ENCODE measurements at regions not wholly inside any gene's neighbourhood (a gene's known extent, or its start where the extent isn't known, plus 50 kb on each side); places are given as distances from the start of the nearest gene placed in this dataset.

- ChIA-PET CTCF (interaction anchor here (1.7 kb wide), 1 partner anchor 191 kb away, joined by 3 read pairs; the partner anchor contains the start of gene ITGA4), POLR2A (no interaction called here)
- no peak for DNase-seq (ENCODE audit: low read depth, low spot score)
- no peak for TF ChIP-seq CTCF (IDR thresholded peaks at IDR 0.05; ENCODE audit: insufficient read depth, low read length, missing control alignments)
- H3K4me3 ChIP-seq (ENCODE audit: low read depth, low read length): no peak overlapping the region
These were observed 190.6 kb upstream of the ITGA4 start for GRCh38 chr2:181266614-181267013.

GRCh38 chr2:181268174-181268867 lies 188.9 kb upstream of the ITGA4 start:
- POLR2A ChIA-PET: no interaction called here
- DNase-seq (ENCODE audit: low read depth, low spot score): no peak
- CTCF ChIA-PET: interaction anchor here (1.7 kb wide), 1 partner anchor 189 kb away, joined by 3 read pairs; the partner anchor contains the start of gene ITGA4
- TF ChIP-seq CTCF (IDR thresholded peaks at IDR 0.05; ENCODE audit: insufficient read depth, low read length, missing control alignments): no peak
- no peak overlapping the region for H3K4me3 ChIP-seq (ENCODE audit: low read depth, low read length)

- no peak for TF ChIP-seq CTCF (IDR thresholded peaks at IDR 0.05; ENCODE audit: insufficient read depth, low read length, missing control alignments)
- H3K4me3 ChIP-seq (ENCODE audit: low read depth, low read length): no peak overlapping the region
- no peak for DNase-seq (ENCODE audit: low read depth, low spot score)
- ChIA-PET POLR2A (no interaction called here), CTCF (no interaction called here)
These were observed 183.2 kb upstream of the ITGA4 start for GRCh38 chr2:181273986-181274385.

- POLR2A ChIA-PET: no interaction called here
- H3K4me3 ChIP-seq (ENCODE audit: low read depth, low read length): no peak overlapping the region
- CTCF ChIA-PET: no interaction called here
- DNase-seq (ENCODE audit: low read depth, low spot score): no peak
- TF ChIP-seq CTCF (IDR thresholded peaks at IDR 0.05; ENCODE audit: insufficient read depth, low read length, missing control alignments): no peak
These were observed 181.5 kb upstream of the ITGA4 start for GRCh38 chr2:181275643-181276070.

- ChIA-PET CTCF (no interaction called here), POLR2A (no interaction called here)
- no peak for TF ChIP-seq CTCF (IDR thresholded peaks at IDR 0.05; ENCODE audit: insufficient read depth, low read length, missing control alignments)
- no peak overlapping the region for H3K4me3 ChIP-seq (ENCODE audit: low read depth, low read length)
- no peak for DNase-seq (ENCODE audit: low read depth, low spot score)
These were observed 175.9 kb upstream of the ITGA4 start for GRCh38 chr2:181281206-181281832.

- ChIA-PET CTCF (no interaction called here), POLR2A (no interaction called here)
- no peak for DNase-seq (ENCODE audit: low read depth, low spot score)
- TF ChIP-seq CTCF (IDR thresholded peaks at IDR 0.05; ENCODE audit: insufficient read depth, low read length, missing control alignments): no peak
- no peak overlapping the region for H3K4me3 ChIP-seq (ENCODE audit: low read depth, low read length)
These were observed 172.1 kb upstream of the ITGA4 start for GRCh38 chr2:181285116-181285515.
